Glutamatergic neuron (in vitro differentiated cells): ENCODE measurements at regions not wholly inside any gene's neighbourhood (a gene's known extent, or its start where the extent isn't known, plus 50 kb on each side); places are given as distances from the start of the nearest gene placed in this dataset.

Experiments used
- DNase-seq: peaks from one replicate; pipeline ENCODE4 v3.0.0; 2022
- H3K27ac Mint-ChIP-seq: one replicate; pipeline ENCODE4 v1.8.0; 2020; ENCODE audit warnings: mild to moderate bottlenecking, mixed read lengths, inconsistent platforms; ENCODE audit not compliant: unreplicated experiment
- H3K27me3 Mint-ChIP-seq: one replicate; pipeline ENCODE4 v1.8.0; 2020; ENCODE audit warnings: mild to moderate bottlenecking, moderate library complexity, mixed read lengths, inconsistent platforms; ENCODE audit not compliant: unreplicated experiment
- H3K36me3 Mint-ChIP-seq: one replicate; pipeline ENCODE4 v1.8.0; 2020; ENCODE audit warnings: mild to moderate bottlenecking, mixed read lengths, inconsistent platforms; ENCODE audit not compliant: unreplicated experiment
- H3K4me1 Mint-ChIP-seq: one replicate; pipeline ENCODE4 v1.8.0; 2020; ENCODE audit warnings: mild to moderate bottlenecking, low read depth, mixed read lengths, inconsistent platforms; ENCODE audit not compliant: unreplicated experiment
- H3K4me3 Mint-ChIP-seq: one replicate; pipeline ENCODE4 v1.8.0; 2020; ENCODE audit warnings: mild to moderate bottlenecking, mixed read lengths, inconsistent platforms; ENCODE audit not compliant: unreplicated experiment
- H3K9me3 Mint-ChIP-seq: one replicate; pipeline ENCODE4 v1.8.0; 2020; ENCODE audit warnings: mild to moderate bottlenecking, moderate library complexity, mixed read lengths, inconsistent platforms; ENCODE audit not compliant: unreplicated experiment
- CTCF ChIP-seq: fragments of 200-600 bp; sonication (generic); IDR thresholded peaks from one replicate; pipeline ENCODE4 v1.5.0; 2021; ENCODE audit not compliant: partially characterized antibody, unreplicated experiment

GRCh38 chr3:89698208-89698830 is 590.9 kb downstream of the EPHA3 start:
- DNase-seq: no peak
- TF ChIP-seq CTCF: no peak
- Mint-ChIP-seq H3K27ac (no peak overlapping the region), H3K4me3 (no peak overlapping the region), H3K36me3 (peaks cover 13% of the 10 kb centered on the region), H3K4me1 (no peaks in the 10 kb centered on the region), H3K9me3 (peaks cover 4% of the 10 kb centered on the region), H3K27me3 (no peaks in the 10 kb centered on the region)

GRCh38 chr3:89699229-89699628 is 591.8 kb downstream of the EPHA3 start:
- TF ChIP-seq CTCF: no peak
- DNase-seq: no peak
- H3K4me1 Mint-ChIP-seq: no peaks in the 10 kb centered on the region
- H3K4me3 Mint-ChIP-seq: no peak overlapping the region
- H3K27ac Mint-ChIP-seq: no peak overlapping the region
- H3K36me3 Mint-ChIP-seq: peaks cover 15% of the 10 kb centered on the region
- no peaks in the 10 kb centered on the region for H3K27me3 Mint-ChIP-seq
- peaks cover 7% of the 10 kb centered on the region for H3K9me3 Mint-ChIP-seq

GRCh38 chr3:89699771-89700170 is 592.4 kb downstream of the EPHA3 start:
- no peak overlapping the region for H3K27ac Mint-ChIP-seq
- no peak overlapping the region for H3K4me3 Mint-ChIP-seq
- peaks cover 7% of the 10 kb centered on the region for H3K9me3 Mint-ChIP-seq
- H3K36me3 Mint-ChIP-seq: peaks cover 15% of the 10 kb centered on the region
- H3K27me3 Mint-ChIP-seq: no peaks in the 10 kb centered on the region
- H3K4me1 Mint-ChIP-seq: no peaks in the 10 kb centered on the region
- DNase-seq: no peak
- no peak for TF ChIP-seq CTCF

GRCh38 chr3:89702404-89702803 is 595.0 kb downstream of the EPHA3 start:
- no peak for DNase-seq
- TF ChIP-seq CTCF: no peak
- H3K4me3 Mint-ChIP-seq: no peak overlapping the region
- no peaks in the 10 kb centered on the region for H3K27me3 Mint-ChIP-seq
- H3K27ac Mint-ChIP-seq: no peak overlapping the region
- H3K9me3 Mint-ChIP-seq: peaks cover 7% of the 10 kb centered on the region
- peaks cover 15% of the 10 kb centered on the region for H3K36me3 Mint-ChIP-seq
- no peaks in the 10 kb centered on the region for H3K4me1 Mint-ChIP-seq

GRCh38 chr3:89713196-89713595 is 605.8 kb downstream of the EPHA3 start:
- H3K4me1 Mint-ChIP-seq: no peaks in the 10 kb centered on the region

More at GRCh38 chr3:89713196-89713595, 605.8 kb downstream of the EPHA3 start:
- H3K9me3 Mint-ChIP-seq: peaks cover 3% of the 10 kb centered on the region
- no peak overlapping the region for H3K4me3 Mint-ChIP-seq
- no peak for TF ChIP-seq CTCF
- no peaks in the 10 kb centered on the region for H3K27me3 Mint-ChIP-seq
- H3K27ac Mint-ChIP-seq: no peak overlapping the region
- peaks cover 4% of the 10 kb centered on the region for H3K36me3 Mint-ChIP-seq
- DNase-seq: no peak
